Psoas muscle (tissue), 7 donors: ENCODE measurements at regions not wholly inside any gene's neighbourhood (a gene's known extent, or its start where the extent isn't known, plus 50 kb on each side); places are given as distances from the start of the nearest gene placed in this dataset.

Experiments
- ATAC-seq, 4 donors: fragments of 200-7000 bp; cut with Tn5 transposase; one replicate each; pipeline ENCODE4 v1.9.1; 2020; ENCODE audit warnings: moderate library complexity in 3 of 4, mild to moderate bottlenecking in 2 of 4
- DNase-seq, 2 donors: peaks; one replicate each; pipeline ENCODE4 v3.0.0-alpha.2; 2020
- H3K27ac ChIP-seq: fragments of 200-600 bp; one replicate; pipeline ENCODE4 v1.8.0; 2022
- H3K27me3 ChIP-seq, 3 donors: fragments of 200-600 bp in 1 of 3; one replicate each; pipeline versions ENCODE4 v1.6.1 to v1.8.0; 2013 to 2022; ENCODE audit warnings: low read length in 2 of 3, mild to moderate bottlenecking in 2 of 3, moderate library complexity in 1 of 3; ENCODE audit not compliant: insufficient read depth in 3 of 3
- H3K36me3 ChIP-seq, 2 donors: fragments of 200-600 bp in 1 of 2; one replicate each; pipeline versions ENCODE4 v1.6.1 to v1.8.0; 2013 to 2022; ENCODE audit warnings: low read depth in 1 of 2, mild to moderate bottlenecking in 1 of 2, moderate library complexity in 1 of 2; ENCODE audit not compliant: insufficient read depth in 1 of 2
- H3K4me1 ChIP-seq: fragments of 200-600 bp; one replicate; pipeline ENCODE4 v1.8.0; 2022
- H3K4me3 ChIP-seq: fragments of 200-600 bp; one replicate; pipeline ENCODE4 v1.8.0; 2022; ENCODE audit warnings: mild to moderate bottlenecking
- H3K9me3 ChIP-seq: fragments of 200-600 bp; one replicate; pipeline ENCODE4 v1.8.0; 2022
- WGBS, 3 donors: extraction: QIAGEN DNeasy Blood & Tissue Kit; methylation state at CpG; one replicate each; pipeline versions ENCODE4 v1.1.6 to v1.1.7; 2013; 5-methylcytosine and 5-hydroxymethylcytosine counted together
- intact Hi-C, 2 donors: fragments of 100-400 bp; cut with DNase I; formaldehyde crosslinking; loops; one replicate each; pipeline versions ENCODE4 v1.11.0 to v1.14.2; 2022
- TF ChIP-seq, protein P1 (sequence below): fragments of 200-600 bp; IDR thresholded peaks from one replicate; pipeline ENCODE4 v1.8.0; 2022; ENCODE audit warnings: antibody characterized with exemption
- donor health status: healthy with polysubstance abuse.
- donor health status: DM: no; HTN: no; CAD: no; lungs with moderate emphysema.
- donor health status: Bipolar disorder and iron deficiency.
- donor health status: healthy.
- donor health status: DM: yes; HTN: yes; CAD: no.
- donor health status: DM: no; HTN: no; CAD: no.
- donor health status: DM: yes; HTN: yes; CAD: no.

- intact Hi-C loops, result no loop called here
- Histone ChIP-seq H3K9me3 (no peaks in the 10 kb centered on the region), H3K4me1 (no peaks in the 10 kb centered on the region), H3K36me3 (no peaks in the 10 kb centered on the region), H3K4me3 (no peak overlapping the region), H3K27me3 (peaks cover 0 to 2% (median 0%) of the 10 kb centered on the region in 3 donors), H3K27ac (no peak overlapping the region)
- no peak for DNase-seq
- no peak for ATAC-seq
- 94 to 96% (median 95%) methylated on average over 5 of the region's 5 CpGs for WGBS, 3 donors
- TF ChIP-seq, protein P1, sequence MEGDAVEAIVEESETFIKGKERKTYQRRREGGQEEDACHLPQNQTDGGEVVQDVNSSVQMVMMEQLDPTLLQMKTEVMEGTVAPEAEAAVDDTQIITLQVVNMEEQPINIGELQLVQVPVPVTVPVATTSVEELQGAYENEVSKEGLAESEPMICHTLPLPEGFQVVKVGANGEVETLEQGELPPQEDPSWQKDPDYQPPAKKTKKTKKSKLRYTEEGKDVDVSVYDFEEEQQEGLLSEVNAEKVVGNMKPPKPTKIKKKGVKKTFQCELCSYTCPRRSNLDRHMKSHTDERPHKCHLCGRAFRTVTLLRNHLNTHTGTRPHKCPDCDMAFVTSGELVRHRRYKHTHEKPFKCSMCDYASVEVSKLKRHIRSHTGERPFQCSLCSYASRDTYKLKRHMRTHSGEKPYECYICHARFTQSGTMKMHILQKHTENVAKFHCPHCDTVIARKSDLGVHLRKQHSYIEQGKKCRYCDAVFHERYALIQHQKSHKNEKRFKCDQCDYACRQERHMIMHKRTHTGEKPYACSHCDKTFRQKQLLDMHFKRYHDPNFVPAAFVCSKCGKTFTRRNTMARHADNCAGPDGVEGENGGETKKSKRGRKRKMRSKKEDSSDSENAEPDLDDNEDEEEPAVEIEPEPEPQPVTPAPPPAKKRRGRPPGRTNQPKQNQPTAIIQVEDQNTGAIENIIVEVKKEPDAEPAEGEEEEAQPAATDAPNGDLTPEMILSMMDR, result no peak
These were observed 60.3 kb upstream of the SMAD6 start for GRCh38 chr15:66641485-66642315.

DNA sequence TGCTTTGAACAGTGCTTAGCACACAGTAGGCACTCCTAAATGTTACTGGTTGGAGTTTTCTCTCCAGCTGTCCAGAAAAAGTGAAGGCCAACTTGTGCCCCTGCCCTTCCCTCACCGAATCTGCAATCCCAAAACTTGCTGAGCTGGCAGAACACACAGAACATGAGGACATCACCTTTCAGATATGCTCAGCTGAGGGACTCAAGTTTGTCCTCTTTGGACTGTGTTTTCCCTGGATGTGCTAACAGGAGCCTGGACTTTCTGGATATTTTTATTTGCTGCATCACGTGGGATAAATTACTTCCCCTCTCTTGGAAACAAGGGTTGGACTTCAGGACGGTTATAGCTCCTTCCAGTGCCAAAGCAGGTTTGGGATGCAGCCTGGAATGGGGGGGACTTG, 59.5 kb upstream of the SMAD6 start:
- 28 to 51% (median 29%) methylated on average over 3 of the region's 3 CpGs for WGBS, 3 donors
- Histone ChIP-seq H3K4me3 (no peak overlapping the region), H3K36me3 (no peaks in the 10 kb centered on the region), H3K4me1 (no peaks in the 10 kb centered on the region), H3K27ac (no peak overlapping the region), H3K27me3 (no peaks in the 10 kb centered on the region), H3K9me3 (no peaks in the 10 kb centered on the region)
- TF ChIP-seq, protein P1, result no peak
- DNase-seq, result no peak
- ATAC-seq, result no peak
- intact Hi-C loops, result no loop called here

GRCh38 chr15:66643033-66643432, 59.0 kb upstream of the SMAD6 start:
- TF ChIP-seq, protein P1, result no peak
- WGBS, 3 donors, result 53 to 76% (median 60%) methylated on average over 2 of the region's 2 CpGs
- Histone ChIP-seq H3K4me3 (no peak overlapping the region), H3K36me3 (no peaks in the 10 kb centered on the region), H3K4me1 (no peaks in the 10 kb centered on the region), H3K27me3 (no peaks in the 10 kb centered on the region), H3K9me3 (no peaks in the 10 kb centered on the region), H3K27ac (no peak overlapping the region)
- intact Hi-C loops, result no loop called here
- ATAC-seq, result no peak
- no peak for DNase-seq

- no peaks in the 10 kb centered on the region for H3K27me3 ChIP-seq
- no peaks in the 10 kb centered on the region for H3K4me1 ChIP-seq
- H3K36me3 ChIP-seq, result no peaks in the 10 kb centered on the region
- 67 to 74% (median 73%) methylated on average over 13 of the region's 13 CpGs for WGBS, 3 donors
- TF ChIP-seq, protein P1, result no peak
- H3K4me3 ChIP-seq, result no peak overlapping the region
- ATAC-seq, result no peak
- intact Hi-C loops, result no loop called here
- no peaks in the 10 kb centered on the region for H3K9me3 ChIP-seq
- peak overlapping the region; percentile 16 for H3K27ac ChIP-seq
- DNase-seq, result no peak
These were observed 57.8 kb upstream of the SMAD6 start for GRCh38 chr15:66644000-66644787.
